ENCODE measurements at regions not wholly inside any gene's neighbourhood (a gene's known extent, or its start where the extent isn't known, plus 50 kb on each side); places are given as distances from the start of the nearest gene placed in this dataset.

- no peaks in the 10 kb centered on the region; the same call in 1 of the 2 replicates for H3K27me3 ChIP-seq (ENCODE audit: control insufficient read depth, insufficient read depth, low read length)
Measured at GRCh38 chr5:102596113-102596512, 97.3 kb upstream of the SLCO6A1 start.

GRCh38 chr5:102596951-102597350 is 98.2 kb upstream of the SLCO6A1 start:
- Histone ChIP-seq H3K36me3 (replicated peaks; ENCODE audit: control insufficient read depth, insufficient read depth, low read length) (no peaks in the 10 kb centered on the region), H3K27me3 (ENCODE audit: control insufficient read depth, insufficient read depth, low read length) (no peaks in the 10 kb centered on the region; the same call in 1 of the 2 replicates)
- no peak for DNase-seq

More at GRCh38 chr5:102596113-102596512, 97.3 kb upstream of the SLCO6A1 start:
- no peak for DNase-seq
- Histone ChIP-seq H3K4me3 (ENCODE audit: insufficient read depth, low read depth, low read length) (no peak overlapping the region), H3K36me3 (replicated peaks; ENCODE audit: control insufficient read depth, insufficient read depth, low read length) (no peaks in the 10 kb centered on the region)

GRCh38 chr5:102599289-102599688 is 100.5 kb upstream of the SLCO6A1 start:
- H3K4me3 ChIP-seq (ENCODE audit: insufficient read depth, low read depth, low read length) = no peak overlapping the region
- no peaks in the 10 kb centered on the region; the same call in 1 of the 2 replicates for H3K27me3 ChIP-seq (ENCODE audit: control insufficient read depth, insufficient read depth, low read length)
- no peak for DNase-seq
- no peaks in the 10 kb centered on the region for H3K36me3 ChIP-seq (replicated peaks; ENCODE audit: control insufficient read depth, insufficient read depth, low read length)

More at GRCh38 chr5:102596951-102597350, 98.2 kb upstream of the SLCO6A1 start:
- H3K4me3 ChIP-seq (ENCODE audit: insufficient read depth, low read depth, low read length) = no peak overlapping the region

- DNase-seq = no peak
- Histone ChIP-seq H3K36me3 (replicated peaks; ENCODE audit: control insufficient read depth, insufficient read depth, low read length) (no peaks in the 10 kb centered on the region), H3K27me3 (ENCODE audit: control insufficient read depth, insufficient read depth, low read length) (no peaks in the 10 kb centered on the region; the same call in 1 of the 2 replicates), H3K4me3 (ENCODE audit: insufficient read depth, low read depth, low read length) (no peak overlapping the region)
Measured at GRCh38 chr5:102600964-102601363, 102.2 kb upstream of the SLCO6A1 start.

GRCh38 chr5:102603670-102604069 is 104.9 kb upstream of the SLCO6A1 start:
- no peak for DNase-seq
- H3K27me3 ChIP-seq (ENCODE audit: control insufficient read depth, insufficient read depth, low read length) = no peaks in the 10 kb centered on the region
- no peaks in the 10 kb centered on the region for H3K36me3 ChIP-seq (replicated peaks; ENCODE audit: control insufficient read depth, insufficient read depth, low read length)
- H3K4me3 ChIP-seq (ENCODE audit: insufficient read depth, low read depth, low read length) = no peak overlapping the region

GRCh38 chr5:102608414-102608813 is 109.6 kb upstream of the SLCO6A1 start:
- DNase-seq = no peak
- no peaks in the 10 kb centered on the region for H3K36me3 ChIP-seq (replicated peaks; ENCODE audit: control insufficient read depth, insufficient read depth, low read length)
- no peaks in the 10 kb centered on the region for H3K27me3 ChIP-seq (ENCODE audit: control insufficient read depth, insufficient read depth, low read length)
- H3K4me3 ChIP-seq (ENCODE audit: insufficient read depth, low read depth, low read length) = no peak overlapping the region

- no peak overlapping the region for H3K4me3 ChIP-seq (ENCODE audit: insufficient read depth, low read depth, low read length)
- H3K27me3 ChIP-seq (ENCODE audit: control insufficient read depth, insufficient read depth, low read length) = no peaks in the 10 kb centered on the region
- no peak for DNase-seq
- H3K36me3 ChIP-seq (replicated peaks; ENCODE audit: control insufficient read depth, insufficient read depth, low read length) = no peaks in the 10 kb centered on the region
Measured at GRCh38 chr5:102611312-102611711, 112.5 kb upstream of the SLCO6A1 start.

- no peak overlapping the region for H3K4me3 ChIP-seq (ENCODE audit: insufficient read depth, low read depth, low read length)
- H3K27me3 ChIP-seq (ENCODE audit: control insufficient read depth, insufficient read depth, low read length) = no peaks in the 10 kb centered on the region
- DNase-seq = no peak
- no peaks in the 10 kb centered on the region for H3K36me3 ChIP-seq (replicated peaks; ENCODE audit: control insufficient read depth, insufficient read depth, low read length)
Measured at GRCh38 chr5:102613661-102614060, 114.9 kb upstream of the SLCO6A1 start.

GRCh38 chr5:102617191-102618187 is 118.7 kb upstream of the SLCO6A1 start:
- H3K27me3 ChIP-seq (ENCODE audit: control insufficient read depth, insufficient read depth, low read length) = no peaks in the 10 kb centered on the region
- no peak for DNase-seq
- H3K36me3 ChIP-seq (replicated peaks; ENCODE audit: control insufficient read depth, insufficient read depth, low read length) = no peaks in the 10 kb centered on the region
- no peak overlapping the region for H3K4me3 ChIP-seq (ENCODE audit: insufficient read depth, low read depth, low read length)

GRCh38 chr5:102622262-102622661 is 123.5 kb upstream of the SLCO6A1 start:
- Histone ChIP-seq H3K4me3 (ENCODE audit: insufficient read depth, low read depth, low read length) (no peak overlapping the region), H3K27me3 (ENCODE audit: control insufficient read depth, insufficient read depth, low read length) (no peaks in the 10 kb centered on the region), H3K36me3 (replicated peaks; ENCODE audit: control insufficient read depth, insufficient read depth, low read length) (no peaks in the 10 kb centered on the region)
- DNase-seq = no peak

- DNase-seq = no peak
- Histone ChIP-seq H3K27me3 (ENCODE audit: control insufficient read depth, insufficient read depth, low read length) (no peaks in the 10 kb centered on the region), H3K36me3 (replicated peaks; ENCODE audit: control insufficient read depth, insufficient read depth, low read length) (no peaks in the 10 kb centered on the region), H3K4me3 (ENCODE audit: insufficient read depth, low read depth, low read length) (no peak overlapping the region)
Measured at GRCh38 chr5:102623329-102624065, 124.7 kb upstream of the SLCO6A1 start.

- no peak for DNase-seq
- no peaks in the 10 kb centered on the region for H3K36me3 ChIP-seq (replicated peaks; ENCODE audit: control insufficient read depth, insufficient read depth, low read length)
- no peak overlapping the region for H3K4me3 ChIP-seq (ENCODE audit: insufficient read depth, low read depth, low read length)
- no peaks in the 10 kb centered on the region for H3K27me3 ChIP-seq (ENCODE audit: control insufficient read depth, insufficient read depth, low read length)
Measured at GRCh38 chr5:102624405-102624804, 125.6 kb upstream of the SLCO6A1 start.

GRCh38 chr5:102625468-102625867 is 126.7 kb upstream of the SLCO6A1 start:
- no peaks in the 10 kb centered on the region for H3K36me3 ChIP-seq (replicated peaks; ENCODE audit: control insufficient read depth, insufficient read depth, low read length)
- H3K4me3 ChIP-seq (ENCODE audit: insufficient read depth, low read depth, low read length) = no peak overlapping the region
- DNase-seq = no peak
- no peaks in the 10 kb centered on the region for H3K27me3 ChIP-seq (ENCODE audit: control insufficient read depth, insufficient read depth, low read length)

GRCh38 chr5:102625928-102626327 is 127.1 kb upstream of the SLCO6A1 start:
- Histone ChIP-seq H3K27me3 (ENCODE audit: control insufficient read depth, insufficient read depth, low read length) (no peaks in the 10 kb centered on the region), H3K4me3 (ENCODE audit: insufficient read depth, low read depth, low read length) (no peak overlapping the region), H3K36me3 (replicated peaks; ENCODE audit: control insufficient read depth, insufficient read depth, low read length) (no peaks in the 10 kb centered on the region)
- no peak for DNase-seq

- Histone ChIP-seq H3K4me3 (ENCODE audit: insufficient read depth, low read depth, low read length) (no peak overlapping the region), H3K27me3 (ENCODE audit: control insufficient read depth, insufficient read depth, low read length) (no peaks in the 10 kb centered on the region), H3K36me3 (replicated peaks; ENCODE audit: control insufficient read depth, insufficient read depth, low read length) (no peaks in the 10 kb centered on the region)
- DNase-seq = no peak
Measured at GRCh38 chr5:102627315-102627714, 127.8 kb upstream of the PAM start.
